Activated naive CD8-positive, alpha-beta T cell treated with anti-CD3 and anti-CD28 coated beads, Interleukin-2, amount 50 U/mL, for 16 hours (primary cell): ENCODE measurements at regions not wholly inside any gene's neighbourhood (a gene's known extent, or its start where the extent isn't known, plus 50 kb on each side); places are given as distances from the start of the nearest gene placed in this dataset.

Source experiments
- DNase-seq: peaks from one replicate; pipeline ENCODE4 v3.0.0-alpha.2; 2020; ENCODE audit warnings: low read depth, low spot score

- no peak for DNase-seq
These were observed 50.0 kb upstream of the TRPM1 start for GRCh38 chr15:31151301-31152233.

GRCh38 chr15:31153531-31153930 lies 52.0 kb upstream of the TRPM1 start:
- no peak for DNase-seq

GRCh38 chr15:31155151-31155550 lies 53.6 kb upstream of the TRPM1 start:
- DNase-seq = no peak

- DNase-seq = no peak
These were observed 54.7 kb upstream of the TRPM1 start for GRCh38 chr15:31156226-31156625.

- DNase-seq = no peak
These were observed 55.3 kb upstream of the TRPM1 start for GRCh38 chr15:31156808-31157207.

- no peak for DNase-seq
These were observed 56.1 kb upstream of the TRPM1 start for GRCh38 chr15:31157644-31158069.

- no peak for DNase-seq
These were observed 57.5 kb upstream of the TRPM1 start for GRCh38 chr15:31158858-31159569.

- no peak for DNase-seq
These were observed 58.3 kb upstream of the TRPM1 start for GRCh38 chr15:31159837-31160236.

GRCh38 chr15:31160297-31160696 lies 58.8 kb upstream of the TRPM1 start:
- DNase-seq = no peak

- DNase-seq = no peak
These were observed 59.4 kb upstream of the TRPM1 start for GRCh38 chr15:31160740-31161495.

GRCh38 chr15:31161951-31162350 lies 60.4 kb upstream of the TRPM1 start:
- no peak for DNase-seq

GRCh38 chr15:31162721-31163510 lies 61.4 kb upstream of the TRPM1 start:
- DNase-seq = no peak

GRCh38 chr15:31163769-31164572 lies 62.4 kb upstream of the TRPM1 start:
- no peak for DNase-seq

GRCh38 chr15:31164573-31164912 lies 63.0 kb upstream of the TRPM1 start:
- no peak for DNase-seq

GRCh38 chr15:31169558-31169957 lies 68.0 kb upstream of the TRPM1 start:
- DNase-seq = no peak

GRCh38 chr15:31171731-31172130 lies 70.2 kb upstream of the TRPM1 start:
- no peak for DNase-seq

- no peak for DNase-seq
These were observed 71.1 kb upstream of the TRPM1 start for GRCh38 chr15:31172606-31173005.

GRCh38 chr15:31173790-31174450 lies 72.4 kb upstream of the TRPM1 start:
- DNase-seq = no peak

GRCh38 chr15:31175484-31175883 lies 74.0 kb upstream of the TRPM1 start:
- no peak for DNase-seq

- DNase-seq = no peak
These were observed 76.4 kb upstream of the TRPM1 start for GRCh38 chr15:31177951-31178350.
